HepG2 (cell line): ENCODE measurements at regions not wholly inside any gene's neighbourhood (a gene's known extent, or its start where the extent isn't known, plus 50 kb on each side); places are given as distances from the start of the nearest gene placed in this dataset.

Experiments
- ATAC-seq: fragments of 200-7000 bp; cut with Tn5 transposase; 3 replicates; pipeline ENCODE4 v1.9.1; 2020; ENCODE audit warnings: mild to moderate bottlenecking, moderate library complexity
- BruUV-seq: library from RNA; stranded (reverse); fragments of 400-500 nt; replicated peaks from 2 replicates; lab custom pipeline; 2021; lab: Mats Ljungman, UMichigan
- CTCF ChIA-PET: fragments of 300-600 bp; formaldehyde crosslinking; extraction: SDS; loops from one replicate; lab custom pipeline; 2021; ENCODE audit warnings: low total read pairs, inconsistent platforms, low intra/inter-chr PET ratio; lab: Yijun Ruan, JAX
- POLR2A ChIA-PET: fragments of 350-600 bp; sonication (Branson Sonifier 250); formaldehyde crosslinking; loops from one replicate; lab custom pipeline; 2020; ENCODE audit warnings: antibody characterized with exemption, inconsistent platforms; lab: Yijun Ruan, JAX
- DNase-seq: peaks from one replicate; pipeline ENCODE4 v3.0.0-alpha.2; 2015; ENCODE audit warnings: low spot score
- FAIRE-seq: peaks from 3 replicates; lab custom pipeline; 2011; peaks lifted over from hg19 to GRCh38; lab: Jason Lieb, UNC
- H2AFZ ChIP-seq: one replicate; pipeline ENCODE4 v1.6.1; 2011; ENCODE audit warnings: low read length, inconsistent platforms
- H3K27ac ChIP-seq: fragments of 300-600 bp; 3 replicates; pipeline ENCODE4 v1.8.0; 2011; ENCODE audit warnings: mixed run types, mild to moderate bottlenecking, mixed read lengths, low read length, inconsistent platforms; ENCODE audit not compliant: insufficient read depth; ENCODE audit errors: extremely low read length
- H3K27me3 ChIP-seq, 2 experiments: fragments of 200-600 bp in 1 of 2; 2 replicates in 1 of 2; 3 replicates in 1 of 2; pipeline versions ENCODE4 v1.6.0 to v1.8.0; 2011; ENCODE audit warnings: low read length in 2 of 2, mild to moderate bottlenecking in 2 of 2, moderate library complexity in 2 of 2, inconsistent platforms in 1 of 2; ENCODE audit not compliant: insufficient read depth in 2 of 2, control insufficient read depth in 1 of 2
- H3K36me3 ChIP-seq, 2 experiments: fragments of 200-600 bp in 1 of 2; replicated peaks in 1 of 2; 2 replicates in 1 of 2; 3 replicates in 1 of 2; pipeline versions ENCODE4 v1.5.1 to v1.8.0; 2011; ENCODE audit warnings: low read length in 2 of 2, inconsistent platforms in 1 of 2; ENCODE audit not compliant: insufficient read depth in 2 of 2, control insufficient read depth in 1 of 2
- H3K4me1 ChIP-seq: 2 replicates; pipeline ENCODE4 v1.5.1; 2012; ENCODE audit warnings: low read length, inconsistent platforms; ENCODE audit not compliant: insufficient read depth
- H3K4me2 ChIP-seq: 2 replicates; pipeline ENCODE4 v1.6.0; 2011; ENCODE audit warnings: low read depth, low read length, inconsistent platforms
- H3K4me3 ChIP-seq, 3 experiments: fragments of 200-600 bp in 1 of 3; sonication (generic), shearing (Covaris generic) in 1 of 3; replicated peaks in 1 of 3; 2 replicates each; pipeline ENCODE4 v1.5.1; 2011 to 2016; ENCODE audit warnings: low read length in 3 of 3, inconsistent platforms in 2 of 3, low read depth in 2 of 3, mild to moderate bottlenecking in 2 of 3, control low read depth in 1 of 3, mixed read lengths in 1 of 3; ENCODE audit not compliant: insufficient read depth in 1 of 3
- H3K79me2 ChIP-seq: one replicate; pipeline ENCODE4 v1.6.1; 2011; ENCODE audit warnings: low read length, inconsistent platforms; ENCODE audit not compliant: insufficient read depth
- H3K9ac ChIP-seq: 2 replicates; pipeline ENCODE4 v1.6.0; 2011; ENCODE audit warnings: mild to moderate bottlenecking, low read depth, low read length, inconsistent platforms; ENCODE audit not compliant: insufficient read depth
- H3K9me3 ChIP-seq: 2 replicates; pipeline ENCODE4 v1.5.1; 2012; ENCODE audit warnings: mild to moderate bottlenecking, low read length
- H4K20me1 ChIP-seq: 2 replicates; pipeline ENCODE4 v1.6.0; 2011; ENCODE audit warnings: inconsistent platforms, mild to moderate bottlenecking, low read length, moderate library complexity; ENCODE audit not compliant: insufficient read depth
- ELF3 ChIP-seq: IDR thresholded peaks from 2 replicates; pipeline ENCODE4 v1.6.1; 2016; ENCODE audit warnings: missing genetic modification reagents, missing compliant biosample characterization
- GTF2F1 ChIP-seq: fragments of 150-350 bp; IDR thresholded peaks from 2 replicates; pipeline ENCODE4 v1.6.1; 2014; ENCODE audit warnings: low read length
- PRPF4 ChIP-seq: fragments of 200-400 bp; formaldehyde crosslinking; IDR thresholded peaks from 2 replicates; pipeline ENCODE4 v1.6.1; 2016; ENCODE audit warnings: low read length, low read depth; ENCODE audit not compliant: poor library complexity, severe bottlenecking
- RBM39 ChIP-seq: fragments of 200-400 bp; formaldehyde crosslinking; IDR thresholded peaks from one replicate; pipeline ENCODE4 v1.6.1; 2018; ENCODE audit warnings: antibody characterized with exemption, mild to moderate bottlenecking, low read depth, low read length; ENCODE audit not compliant: poor library complexity, severe bottlenecking
- RFX3 ChIP-seq: IDR thresholded peaks from 2 replicates; pipeline ENCODE4 v1.6.1; 2016; ENCODE audit warnings: missing biosample characterization, missing genetic modification reagents
- RORA ChIP-seq: sonication (generic); formaldehyde crosslinking; IDR thresholded peaks from 2 replicates; pipeline ENCODE4 v1.5.0; 2020; ENCODE audit warnings: mild to moderate bottlenecking, missing genetic modification reagents, moderate library complexity
- SAP130 ChIP-seq: IDR thresholded peaks from 2 replicates; pipeline ENCODE4 v1.6.1; 2016; ENCODE audit warnings: low read depth
- TBX2 ChIP-seq: sonication (generic); formaldehyde crosslinking; IDR thresholded peaks from 2 replicates; pipeline ENCODE4 v1.5.0; 2020; ENCODE audit warnings: missing genetic modification reagents, mild to moderate bottlenecking, borderline replicate concordance
- ZNF274 ChIP-seq: sonication (generic); formaldehyde crosslinking; IDR thresholded peaks from 2 replicates; pipeline ENCODE4 v1.5.1; 2020; ENCODE audit warnings: mild to moderate bottlenecking, missing genetic modification reagents
- ZNF781 ChIP-seq: sonication (generic); formaldehyde crosslinking; IDR thresholded peaks from 2 replicates; pipeline ENCODE4 v1.5.1; 2020; ENCODE audit warnings: borderline replicate concordance, mild to moderate bottlenecking, missing genetic modification reagents; ENCODE audit errors: not compliant biosample characterization
- WGBS: methylation state at CpG from one replicate; pipeline ENCODE4 v1.1.6; 2017; ENCODE audit warnings: low lambda C conversion rate; 5-methylcytosine and 5-hydroxymethylcytosine counted together
- in situ Hi-C: cut with HindIII; loops from 2 replicates; pipeline ENCODE4 v1.10.0; 2017; ENCODE audit warnings: low pct_unique_long_range_greater_than_20kb; ENCODE audit not compliant: extremely low pct_ligation_motif_present
- intact Hi-C: fragments of 100-400 bp; cut with micrococcal nuclease; formaldehyde crosslinking; loops from one replicate; pipeline ENCODE4 v1.10.0; 2022; ENCODE audit not compliant: unreplicated experiment
- TF ChIP-seq, protein P1 (sequence below): sonication (generic); formaldehyde crosslinking; IDR thresholded peaks from 2 replicates; pipeline ENCODE4 v1.5.1; 2020; ENCODE audit warnings: missing genetic modification reagents, mild to moderate bottlenecking, borderline replicate concordance
- TF ChIP-seq, protein P2 (sequence below): sonication (generic); formaldehyde crosslinking; IDR thresholded peaks from 2 replicates; pipeline ENCODE4 v1.4.0; 2020; ENCODE audit warnings: missing genetic modification reagents
- TF ChIP-seq, protein P3 (sequence below): IDR thresholded peaks from 2 replicates; pipeline ENCODE4 v1.6.1; 2016; ENCODE audit warnings: mild to moderate bottlenecking, missing biosample characterization, missing genetic modification reagents

DNA sequence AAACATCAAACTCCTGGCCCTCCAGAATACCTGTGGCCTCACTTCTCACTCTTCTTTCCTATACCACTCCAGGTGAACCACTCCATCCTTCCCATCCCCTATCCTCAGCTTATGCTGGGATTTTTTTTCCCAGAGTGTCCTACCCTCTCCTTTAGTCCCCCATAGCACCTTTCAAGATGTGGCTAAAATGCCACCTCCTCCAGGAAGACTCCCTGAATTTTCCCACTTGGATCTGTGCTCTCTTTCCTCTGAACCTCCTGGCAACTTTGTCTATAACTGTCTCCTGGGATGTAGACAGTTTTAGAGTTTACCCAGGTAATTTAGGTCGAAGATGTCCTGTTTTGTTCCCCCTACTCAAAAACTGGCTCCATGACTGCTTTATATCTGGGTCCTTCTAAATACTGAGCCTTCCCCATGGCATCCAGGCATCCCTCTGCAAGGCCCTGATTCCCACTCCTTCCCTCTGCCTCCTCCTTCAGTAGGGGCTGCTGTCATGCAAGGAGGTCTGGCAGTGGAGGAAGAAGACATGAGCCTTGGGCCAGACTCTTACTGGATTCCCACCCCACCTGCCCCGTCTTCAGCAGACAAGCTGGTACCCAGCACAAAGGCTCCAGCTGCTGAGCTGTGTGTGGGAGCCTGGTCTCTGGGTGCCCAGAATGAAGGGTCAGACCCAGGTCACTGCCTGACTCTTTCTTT, 161.5 kb downstream of the SMAD6 start:
- WGBS, result 0% methylated on average over 1 of the region's 2 CpGs
- Histone ChIP-seq H3K36me3 (no peaks in the 10 kb centered on the region), H3K27me3 (peaks cover 2 to 9% of the 10 kb centered on the region in 2 experiments; a peak in 3 of 5 replicates), H3K4me3 (no peak overlapping the region), H3K4me1 (no peaks in the 10 kb centered on the region), H4K20me1 (no peaks in the 10 kb centered on the region), H3K79me2 (no peaks in the 10 kb centered on the region), H3K27ac (no peak overlapping the region), H2AFZ (no peak overlapping the region), H3K9ac (no peak overlapping the region), H3K9me3 (no peaks in the 10 kb centered on the region), H3K4me2 (no peak overlapping the region)
- POLR2A ChIA-PET, result no interaction called here
- no peak for FAIRE-seq
- intact Hi-C loops (no loop called here), in situ Hi-C loops (no loop called here)
- CTCF ChIA-PET, result interaction anchor here (0.9 to 3.7 kb wide), 5 partner anchors 13 to 440 kb away, joined by 3 to 16 read pairs (median 4); no protein-coding TSS in a partner anchor
- TF ChIP-seq GTF2F1 (no peak), RBM39 (no peak), ZNF781 (no peak), ZNF274 (CRISPR knock-in tag) (no peak), PRPF4 (no peak), ELF3 (CRISPR knock-in tag) (no peak), RFX3 (CRISPR knock-in tag) (no peak), TBX2 (no peak), SAP130 (CRISPR knock-in tag) (no peak), RORA (no peak)
- TF ChIP-seq, protein P1, sequence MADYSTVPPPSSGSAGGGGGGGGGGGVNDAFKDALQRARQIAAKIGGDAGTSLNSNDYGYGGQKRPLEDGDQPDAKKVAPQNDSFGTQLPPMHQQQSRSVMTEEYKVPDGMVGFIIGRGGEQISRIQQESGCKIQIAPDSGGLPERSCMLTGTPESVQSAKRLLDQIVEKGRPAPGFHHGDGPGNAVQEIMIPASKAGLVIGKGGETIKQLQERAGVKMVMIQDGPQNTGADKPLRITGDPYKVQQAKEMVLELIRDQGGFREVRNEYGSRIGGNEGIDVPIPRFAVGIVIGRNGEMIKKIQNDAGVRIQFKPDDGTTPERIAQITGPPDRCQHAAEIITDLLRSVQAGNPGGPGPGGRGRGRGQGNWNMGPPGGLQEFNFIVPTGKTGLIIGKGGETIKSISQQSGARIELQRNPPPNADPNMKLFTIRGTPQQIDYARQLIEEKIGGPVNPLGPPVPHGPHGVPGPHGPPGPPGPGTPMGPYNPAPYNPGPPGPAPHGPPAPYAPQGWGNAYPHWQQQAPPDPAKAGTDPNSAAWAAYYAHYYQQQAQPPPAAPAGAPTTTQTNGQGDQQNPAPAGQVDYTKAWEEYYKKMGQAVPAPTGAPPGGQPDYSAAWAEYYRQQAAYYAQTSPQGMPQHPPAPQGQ (CRISPR knock-in tag), result no peak
- TF ChIP-seq, protein P2, sequence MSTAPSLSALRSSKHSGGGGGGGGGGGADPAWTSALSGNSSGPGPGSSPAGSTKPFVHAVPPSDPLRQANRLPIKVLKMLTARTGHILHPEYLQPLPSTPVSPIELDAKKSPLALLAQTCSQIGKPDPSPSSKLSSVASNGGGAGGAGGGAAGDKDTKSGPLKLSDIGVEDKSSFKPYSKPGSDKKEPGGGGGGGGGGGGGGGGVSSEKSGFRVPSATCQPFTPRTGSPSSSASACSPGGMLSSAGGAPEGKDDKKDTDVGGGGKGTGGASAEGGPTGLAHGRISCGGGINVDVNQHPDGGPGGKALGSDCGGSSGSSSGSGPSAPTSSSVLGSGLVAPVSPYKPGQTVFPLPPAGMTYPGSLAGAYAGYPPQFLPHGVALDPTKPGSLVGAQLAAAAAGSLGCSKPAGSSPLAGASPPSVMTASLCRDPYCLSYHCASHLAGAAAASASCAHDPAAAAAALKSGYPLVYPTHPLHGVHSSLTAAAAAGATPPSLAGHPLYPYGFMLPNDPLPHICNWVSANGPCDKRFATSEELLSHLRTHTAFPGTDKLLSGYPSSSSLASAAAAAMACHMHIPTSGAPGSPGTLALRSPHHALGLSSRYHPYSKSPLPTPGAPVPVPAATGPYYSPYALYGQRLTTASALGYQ (CRISPR knock-in tag), result no peak
- TF ChIP-seq, protein P3, sequence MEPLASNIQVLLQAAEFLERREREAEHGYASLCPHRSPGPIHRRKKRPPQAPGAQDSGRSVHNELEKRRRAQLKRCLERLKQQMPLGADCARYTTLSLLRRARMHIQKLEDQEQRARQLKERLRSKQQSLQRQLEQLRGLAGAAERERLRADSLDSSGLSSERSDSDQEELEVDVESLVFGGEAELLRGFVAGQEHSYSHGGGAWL (CRISPR knock-in tag), result no peak
- ATAC-seq, result no peak; the same call in 2 of the 3 replicates
- no peak for DNase-seq
- BruUV-seq, result no TSS peak
